CD14-positive monocyte (primary cell): ENCODE measurements at regions not wholly inside any gene's neighbourhood (a gene's known extent, or its start where the extent isn't known, plus 50 kb on each side); places are given as distances from the start of the nearest gene placed in this dataset.

Experiments
- DNase-seq, 3 donors: peaks; one replicate each; pipeline ENCODE4 v3.0.0-alpha.2; 2011 to 2022
- H2AFZ ChIP-seq: 2 replicates; pipeline ENCODE4 v1.6.0; 2012; ENCODE audit warnings: mild to moderate bottlenecking, low read depth, low read length, inconsistent platforms; ENCODE audit not compliant: insufficient read depth, poor library complexity, severe bottlenecking
- H3K27ac ChIP-seq, 2 donors: 1 replicate in 1 of 2; 2 replicates in 1 of 2; pipeline ENCODE4 v1.5.1; 2012 to 2013; ENCODE audit warnings: low read length in 2 of 2, control low read depth in 1 of 2, inconsistent platforms in 1 of 2, low read depth in 1 of 2, mild to moderate bottlenecking in 1 of 2
- H3K27me3 ChIP-seq, 2 donors: one replicate each; pipeline versions ENCODE4 v1.6.0 to v1.6.1; 2011 to 2013; ENCODE audit warnings: low read length in 2 of 2; ENCODE audit not compliant: control insufficient read depth in 2 of 2, insufficient read depth in 2 of 2
- H3K36me3 ChIP-seq, 2 donors: replicated peaks in 1 of 2; 1 replicate in 1 of 2; 2 replicates in 1 of 2; pipeline versions ENCODE4 v1.5.1 to v1.6.1; 2012 to 2013; ENCODE audit warnings: low read length in 2 of 2, control low read depth in 1 of 2, inconsistent platforms in 1 of 2, mild to moderate bottlenecking in 1 of 2; ENCODE audit not compliant: insufficient read depth in 2 of 2, control insufficient read depth in 1 of 2
- H3K4me1 ChIP-seq, 2 donors: 1 replicate in 1 of 2; 2 replicates in 1 of 2; pipeline versions ENCODE4 v1.5.1 to v1.6.1; 2012 to 2013; ENCODE audit warnings: low read length in 2 of 2, control low read depth in 1 of 2, inconsistent platforms in 1 of 2, mild to moderate bottlenecking in 1 of 2, moderate library complexity in 1 of 2; ENCODE audit not compliant: insufficient read depth in 2 of 2, control insufficient read depth in 1 of 2
- H3K4me2 ChIP-seq: replicated peaks from 2 replicates; pipeline ENCODE3; 2012; ENCODE audit warnings: low read length, moderate library complexity, mild to moderate bottlenecking; ENCODE audit not compliant: poor library complexity, severe bottlenecking; ENCODE audit errors: extremely low read depth
- H3K4me3 ChIP-seq, 3 experiments: fragments of 200-600 bp in 1 of 3; sonication (generic) in 1 of 3; replicated peaks in 1 of 3; 1 replicate in 2 of 3; 2 replicates in 1 of 3; pipeline ENCODE4 v1.5.1; 2011 to 2013; ENCODE audit warnings: low read length in 3 of 3, mild to moderate bottlenecking in 3 of 3, control low read depth in 2 of 3, low read depth in 2 of 3, inconsistent platforms in 1 of 3, moderate library complexity in 1 of 3
- H3K79me2 ChIP-seq: 2 replicates; pipeline ENCODE4 v1.6.0; 2012; ENCODE audit warnings: mild to moderate bottlenecking, control low read depth, inconsistent platforms, low read length, moderate library complexity; ENCODE audit not compliant: insufficient read depth
- H3K9ac ChIP-seq: 2 replicates; pipeline ENCODE4 v1.6.0; 2017; ENCODE audit warnings: low read length, mild to moderate bottlenecking; ENCODE audit not compliant: insufficient read depth, poor library complexity, severe bottlenecking
- H3K9me3 ChIP-seq, 2 donors: replicated peaks in 1 of 2; 1 replicate in 1 of 2; 2 replicates in 1 of 2; pipeline versions ENCODE4 v1.5.1 to v1.6.1; 2012 to 2013; ENCODE audit warnings: low read length in 2 of 2, control low read depth in 1 of 2; ENCODE audit not compliant: control insufficient read depth in 1 of 2, insufficient read depth in 1 of 2
- H4K20me1 ChIP-seq: 2 replicates; pipeline ENCODE4 v1.6.0; 2012; ENCODE audit warnings: mild to moderate bottlenecking, low read length, control low read depth, moderate library complexity; ENCODE audit not compliant: insufficient read depth
- H3K27ac Mint-ChIP-seq, 7 donors: one replicate each; pipeline ENCODE4 v1.8.0; 2020; ENCODE audit warnings: mild to moderate bottlenecking in 7 of 7, mixed read lengths in 7 of 7, moderate library complexity in 6 of 7, inconsistent platforms in 2 of 7
- H3K27me3 Mint-ChIP-seq, 3 donors: one replicate each; pipeline ENCODE4 v1.8.0; 2021 to 2022; ENCODE audit warnings: low read depth in 3 of 3, mild to moderate bottlenecking in 3 of 3, mixed read lengths in 3 of 3, moderate library complexity in 3 of 3, inconsistent platforms in 1 of 3
- H3K36me3 Mint-ChIP-seq, 2 donors: one replicate each; pipeline ENCODE4 v1.8.0; 2020; ENCODE audit warnings: mixed read lengths in 2 of 2, inconsistent platforms in 1 of 2, mild to moderate bottlenecking in 1 of 2
- H3K4me1 Mint-ChIP-seq: one replicate; pipeline ENCODE4 v1.8.0; 2020; ENCODE audit warnings: mild to moderate bottlenecking, mixed read lengths
- H3K4me3 Mint-ChIP-seq, 2 donors: one replicate each; pipeline ENCODE4 v1.8.0; 2020; ENCODE audit warnings: mild to moderate bottlenecking in 2 of 2, mixed read lengths in 2 of 2, moderate library complexity in 1 of 2
- H3K9me3 Mint-ChIP-seq, 7 donors: one replicate each; pipeline ENCODE4 v1.8.0; 2020 to 2022; ENCODE audit warnings: mixed read lengths in 7 of 7, mild to moderate bottlenecking in 6 of 7, moderate library complexity in 6 of 7, inconsistent platforms in 2 of 7
- CTCF ChIP-seq: fragments of 200-600 bp; IDR thresholded peaks from one replicate; pipeline ENCODE4 v1.8.0; 2022; ENCODE audit warnings: antibody characterized with exemption, mild to moderate bottlenecking
- WGBS: methylation state at CpG from one replicate; pipeline ENCODE4 v1.1.5; 2013; ENCODE audit warnings: missing lambda C conversion rate; ENCODE audit not compliant: insufficient coverage; 5-methylcytosine and 5-hydroxymethylcytosine counted together
- intact Hi-C, 2 donors: fragments of 100-400 bp; cut with micrococcal nuclease; formaldehyde crosslinking; loops; one replicate each; pipeline versions ENCODE4 v1.15.0 to v1.15.1; 2023

DNA sequence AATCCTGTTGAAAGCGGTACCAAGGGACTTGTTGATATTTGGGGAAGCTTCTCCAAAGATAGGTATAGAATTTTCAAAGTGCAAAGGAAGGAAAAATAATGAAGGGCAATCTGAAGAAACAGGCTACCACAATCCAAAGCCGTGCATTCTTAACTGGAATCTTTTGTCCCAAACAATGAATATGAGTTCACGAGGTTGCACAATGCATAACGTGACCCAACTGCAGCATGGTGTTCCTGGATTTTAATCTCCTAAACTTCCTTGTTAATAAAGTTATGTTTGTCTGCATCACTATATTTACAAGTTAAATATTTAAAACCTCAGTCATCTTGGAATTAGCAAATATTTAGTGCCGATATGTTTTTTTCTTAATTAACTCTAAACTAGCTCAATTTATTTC, 203.7 kb downstream of the WDR11 start:
- H3K27me3 ChIP-seq, result peaks cover 2 to 7% of the 10 kb centered on the region in 2 donors
- H3K4me3 Mint-ChIP-seq, result no peak overlapping the region
- H3K27ac Mint-ChIP-seq, result no peak overlapping the region
- H3K9me3 ChIP-seq, result no peaks in the 10 kb centered on the region
- peaks cover 5 to 27% (median 5%) of the 10 kb centered on the region in 3 donors for H3K27me3 Mint-ChIP-seq
- peaks cover 0 to 14% (median 0%) of the 10 kb centered on the region in 7 donors for H3K9me3 Mint-ChIP-seq
- no peaks in the 10 kb centered on the region for H3K79me2 ChIP-seq
- no peak overlapping the region for H3K4me2 ChIP-seq
- DNase-seq, result no peak
- H3K36me3 ChIP-seq, result no peaks in the 10 kb centered on the region
- H4K20me1 ChIP-seq, result no peaks in the 10 kb centered on the region
- H3K9ac ChIP-seq, result no peak overlapping the region
- H3K4me3 ChIP-seq, result no peak overlapping the region
- H3K4me1 ChIP-seq, result no peaks in the 10 kb centered on the region
- H3K27ac ChIP-seq, result no peak overlapping the region
- H2AFZ ChIP-seq, result no peak overlapping the region
- no peaks in the 10 kb centered on the region for H3K36me3 Mint-ChIP-seq
- intact Hi-C loops, result no loop called here
- H3K4me1 Mint-ChIP-seq, result no peaks in the 10 kb centered on the region
- no CpG with 5 or more reads among the region's 5 CpGs for WGBS
- TF ChIP-seq CTCF, result no peak

- Histone ChIP-seq H3K27me3 (peaks cover 2 to 5% of the 10 kb centered on the region in 2 donors), H2AFZ (no peak overlapping the region), H3K36me3 (no peaks in the 10 kb centered on the region), H4K20me1 (no peaks in the 10 kb centered on the region), H3K27ac (no peak overlapping the region), H3K4me3 (no peak overlapping the region), H3K79me2 (no peaks in the 10 kb centered on the region), H3K4me1 (peaks cover 10% of the 10 kb centered on the region in 2 donors), H3K9ac (no peak overlapping the region), H3K4me2 (no peak overlapping the region), H3K9me3 (no peaks in the 10 kb centered on the region)
- Mint-ChIP-seq H3K4me3 (peak overlapping the region in 1 of 2 donors; percentile 3), H3K9me3 (peaks cover 0 to 7% (median 4%) of the 10 kb centered on the region in 7 donors), H3K27me3 (peaks cover 2 to 19% (median 6%) of the 10 kb centered on the region in 3 donors), H3K4me1 (peaks cover 10% of the 10 kb centered on the region), H3K36me3 (no peaks in the 10 kb centered on the region), H3K27ac (no peak overlapping the region)
- TF ChIP-seq CTCF, result no peak
- 95% methylated on average over 2 of the region's 4 CpGs for WGBS
- DNase-seq, result no peak
- intact Hi-C loops, result no loop called here
Measured at GRCh38 chr10:121057269-121057668, 206.1 kb downstream of the WDR11 start.
